ENCODE measurements at regions not wholly inside any gene's neighbourhood (a gene's known extent, or its start where the extent isn't known, plus 50 kb on each side); places are given as distances from the start of the nearest gene placed in this dataset.
A peak's percentile ranks its signal among the peaks of the same experiment; 100 is the strongest.
"Not testable (repeated sequence)": the region's sequence is repeated elsewhere in the genome, so short reads cannot be mapped to it uniquely, and the experiment has no call there.

- Histone ChIP-seq H3K9ac (no peak overlapping the region), H3K27ac (peak overlapping the region in 2 of 11 experiments; percentile 43 to 47; a peak in 2 of 22 replicates), H4K20me1 (no peaks in the 10 kb centered on the region), H3K9me3 (replicated peaks in 1 of 11) (peaks cover 0 to 18% (median 6%) of the 10 kb centered on the region in 11 experiments; a peak in 5 of 22 replicates), H3K27me3 (no peaks in the 10 kb centered on the region), H3K4me2 (peak overlapping the region; percentile 1 to 52 (median 42); a peak in 16 of 22 replicates), H3K4me1 (peaks cover 5 to 30% (median 12%) of the 10 kb centered on the region in 10 experiments; a peak in 16 of 20 replicates), H3K4me3 (no peak overlapping the region; a peak in 1 of 20 replicates), H3K36me3 (peaks cover 0 to 34% (median 8%) of the 10 kb centered on the region in 11 experiments; a peak in 11 of 22 replicates)
- TF ChIP-seq Cebpa-rat (IDR thresholded peaks at IDR 0.05) = no peak
Observed at GRCh38 chr9:74172874-74173273, 324.3 kb upstream of the RORB start.

GRCh38 chr9:74173284-74173683, 323.9 kb upstream of the RORB start:
- no peak for TF ChIP-seq Cebpa-rat (IDR thresholded peaks at IDR 0.05)

GRCh38 chr9:74197771-74198170, 299.4 kb upstream of the RORB start:
- not testable (repeated sequence) for H3K4me2 ChIP-seq, H3K27ac ChIP-seq, H4K20me1 ChIP-seq, H3K9ac ChIP-seq, H3K4me1 ChIP-seq, H3K27me3 ChIP-seq, H3K4me3 ChIP-seq
- Histone ChIP-seq H3K9me3 (replicated peaks in 1 of 11) (peaks cover 28 to 39% (median 37%) of the 10 kb centered on the region in 11 experiments), H3K36me3 (peaks cover 0 to 14% (median 4%) of the 10 kb centered on the region in 11 experiments; a peak in 3 of 22 replicates)

More at GRCh38 chr9:74173284-74173683, 323.9 kb upstream of the RORB start:
- peak overlapping the region; percentile 1 to 52 (median 42); a peak in 16 of 22 replicates for H3K4me2 ChIP-seq
- no peak overlapping the region for H3K9ac ChIP-seq
- H3K36me3 ChIP-seq = peaks cover 0 to 34% (median 8%) of the 10 kb centered on the region in 11 experiments; a peak in 11 of 22 replicates
- no peaks in the 10 kb centered on the region for H3K27me3 ChIP-seq
- no peak overlapping the region; a peak in 1 of 20 replicates for H3K4me3 ChIP-seq
- peaks cover 0 to 18% (median 6%) of the 10 kb centered on the region in 11 experiments; a peak in 5 of 22 replicates for H3K9me3 ChIP-seq (replicated peaks in 1 of 11)
- no peaks in the 10 kb centered on the region for H4K20me1 ChIP-seq
- H3K4me1 ChIP-seq = peaks cover 5 to 30% (median 12%) of the 10 kb centered on the region in 10 experiments; a peak in 16 of 20 replicates
- H3K27ac ChIP-seq = peak overlapping the region in 2 of 11 experiments; percentile 43 to 47; a peak in 3 of 22 replicates

GRCh38 chr9:74205056-74205455, 292.1 kb upstream of the RORB start:
- H4K20me1 ChIP-seq = no peaks in the 10 kb centered on the region
- no peak for TF ChIP-seq Cebpa-rat (IDR thresholded peaks at IDR 0.05)
- H3K4me1 ChIP-seq = no peaks in the 10 kb centered on the region
- H3K27ac ChIP-seq = no peak overlapping the region
- no peak overlapping the region for H3K4me2 ChIP-seq
- no peak overlapping the region for H3K4me3 ChIP-seq
- no peaks in the 10 kb centered on the region for H3K27me3 ChIP-seq
- no peak overlapping the region for H3K9ac ChIP-seq
- H3K9me3 ChIP-seq (replicated peaks in 1 of 11) = no peaks in the 10 kb centered on the region
- no peaks in the 10 kb centered on the region for H3K36me3 ChIP-seq

- peaks cover 0 to 52% (median 18%) of the 10 kb centered on the region in 11 experiments; a peak in 11 of 22 replicates for H3K36me3 ChIP-seq
- H3K4me3 ChIP-seq = no peak overlapping the region
- H3K27me3 ChIP-seq = no peaks in the 10 kb centered on the region
- peaks cover 0 to 56% (median 21%) of the 10 kb centered on the region in 11 experiments; a peak in 17 of 22 replicates for H3K9me3 ChIP-seq (replicated peaks in 1 of 11)
- no peak overlapping the region for H3K9ac ChIP-seq
- no peak overlapping the region for H3K4me2 ChIP-seq
- no peaks in the 10 kb centered on the region for H4K20me1 ChIP-seq
- no peaks in the 10 kb centered on the region for H3K4me1 ChIP-seq
- no peak overlapping the region for H3K27ac ChIP-seq
- no peak for TF ChIP-seq Cebpa-rat (IDR thresholded peaks at IDR 0.05)
Observed at GRCh38 chr9:74218385-74219063, 278.6 kb upstream of the RORB start.

GRCh38 chr9:74220327-74220726, 276.8 kb upstream of the RORB start:
- no peaks in the 10 kb centered on the region for H3K4me1 ChIP-seq
- TF ChIP-seq Cebpa-rat (IDR thresholded peaks at IDR 0.05) = no peak
- H3K9me3 ChIP-seq (replicated peaks in 1 of 11) = peaks cover 7 to 63% (median 34%) of the 10 kb centered on the region in 11 experiments; a peak in 18 of 22 replicates
- H3K9ac ChIP-seq = no peak overlapping the region
- no peaks in the 10 kb centered on the region for H4K20me1 ChIP-seq
- no peak overlapping the region for H3K4me2 ChIP-seq
- H3K36me3 ChIP-seq = peaks cover 0 to 52% (median 18%) of the 10 kb centered on the region in 11 experiments; a peak in 11 of 22 replicates
- H3K27me3 ChIP-seq = no peaks in the 10 kb centered on the region
- H3K27ac ChIP-seq = no peak overlapping the region
- H3K4me3 ChIP-seq = no peak overlapping the region

- Histone ChIP-seq H3K9ac (no peak overlapping the region), H3K9me3 (replicated peaks in 1 of 11) (peaks cover 24 to 71% (median 46%) of the 10 kb centered on the region in 11 experiments), H3K4me3 (no peak overlapping the region), H3K27me3 (no peaks in the 10 kb centered on the region), H3K4me1 (no peaks in the 10 kb centered on the region), H3K27ac (no peak overlapping the region), H3K4me2 (no peak overlapping the region), H3K36me3 (peaks cover 0 to 73% (median 25%) of the 10 kb centered on the region in 11 experiments; a peak in 17 of 22 replicates), H4K20me1 (no peaks in the 10 kb centered on the region)
- no peak for TF ChIP-seq Cebpa-rat (IDR thresholded peaks at IDR 0.05)
Observed at GRCh38 chr9:74236857-74237256, 260.3 kb upstream of the RORB start.

- Histone ChIP-seq H3K36me3 (peaks cover 0 to 32% (median 19%) of the 10 kb centered on the region in 11 experiments; a peak in 9 of 22 replicates), H3K27ac (peak overlapping the region in 9 of 11 experiments; percentile 5 to 63 (median 48); a peak in 15 of 22 replicates), H3K27me3 (no peaks in the 10 kb centered on the region), H3K4me3 (no peak overlapping the region; a peak in 1 of 20 replicates), H3K4me1 (peaks cover 0 to 14% (median 8%) of the 10 kb centered on the region in 10 experiments; a peak in 6 of 20 replicates), H3K9me3 (replicated peaks in 1 of 11) (peaks cover 38 to 95% (median 76%) of the 10 kb centered on the region in 11 experiments), H3K9ac (peak overlapping the region in 1 of 11 experiments; percentile 5; a peak in 1 of 22 replicates), H3K4me2 (peak overlapping the region in 8 of 11 experiments; percentile 9 to 38 (median 22); a peak in 10 of 22 replicates), H4K20me1 (no peaks in the 10 kb centered on the region)
- TF ChIP-seq Cebpa-rat (IDR thresholded peaks at IDR 0.05) = no peak
Observed at GRCh38 chr9:74245866-74246497, 251.2 kb upstream of the RORB start.

GRCh38 chr9:74255489-74255984, 241.6 kb upstream of the RORB start:
- no peak overlapping the region for H3K9ac ChIP-seq
- H3K4me2 ChIP-seq = no peak overlapping the region
- no peak overlapping the region for H3K4me3 ChIP-seq
- H4K20me1 ChIP-seq = no peaks in the 10 kb centered on the region
- no peaks in the 10 kb centered on the region for H3K27me3 ChIP-seq
- no peak overlapping the region for H3K27ac ChIP-seq
- peaks cover 0 to 7% (median 4%) of the 10 kb centered on the region in 11 experiments; a peak in 14 of 22 replicates for H3K9me3 ChIP-seq (replicated peaks in 1 of 11)
- peaks cover 0 to 6% (median 0%) of the 10 kb centered on the region in 10 experiments; a peak in 2 of 20 replicates for H3K4me1 ChIP-seq
- no peak for TF ChIP-seq Cebpa-rat (IDR thresholded peaks at IDR 0.05)
- H3K36me3 ChIP-seq = peaks cover 0 to 10% (median 3%) of the 10 kb centered on the region in 11 experiments; a peak in 8 of 22 replicates

Data from BLaER1 treated with 17β-estradiol and CSF1 and Interleukin-3, amounts not matched to agents 10 nM and 100 nM (cell line).